ENCODE measurements at regions not wholly inside any gene's neighbourhood (a gene's known extent, or its start where the extent isn't known, plus 50 kb on each side); places are given as distances from the start of the nearest gene placed in this dataset.
A peak's percentile ranks its signal among the peaks of the same experiment; 100 is the strongest.

DNA sequence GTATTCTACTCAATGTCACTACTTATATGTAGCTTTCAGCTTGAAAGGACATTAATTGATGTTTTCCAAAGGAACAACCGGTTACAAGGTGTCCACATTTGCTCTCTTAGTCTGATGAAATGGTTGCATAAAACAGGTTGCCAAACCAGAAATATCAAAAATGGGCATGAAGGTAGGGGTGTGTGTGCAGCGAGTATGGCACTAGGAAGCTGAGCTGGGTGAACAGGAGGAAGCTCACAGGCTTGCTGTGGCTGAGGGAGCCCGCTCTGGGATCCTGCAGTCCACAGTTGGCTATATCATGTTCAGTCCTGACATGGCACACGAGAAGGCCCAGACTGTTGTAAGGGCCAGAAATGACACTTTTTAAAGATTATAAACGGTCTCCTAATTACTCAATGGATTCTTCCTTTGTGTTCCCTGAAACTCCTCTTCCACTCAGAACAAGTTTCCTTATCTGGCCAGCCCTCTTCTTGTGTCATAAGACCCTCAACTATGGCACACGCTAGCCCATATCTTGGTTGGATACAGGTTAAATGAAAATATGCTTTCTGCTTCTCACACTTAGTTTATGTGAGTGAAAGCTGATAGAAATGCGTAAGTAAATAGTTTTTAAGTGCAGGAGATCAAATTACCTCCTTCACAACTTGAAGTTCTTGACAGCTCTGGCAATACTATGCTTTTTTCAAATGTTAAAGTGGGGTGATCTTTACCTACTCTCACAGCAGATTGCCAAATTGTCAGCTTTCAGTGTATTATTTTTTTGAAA, 201.5 kb downstream of the LMO4 start:
- BruUV-seq (replicated peaks): no TSS peak
- H3K4me1 ChIP-seq (ENCODE audit: insufficient read depth, low read length): no peaks in the 10 kb centered on the region
- no peaks in the 10 kb centered on the region for H3K9me2 ChIP-seq (replicated peaks; ENCODE audit: low read length)
- no peak for ATAC-seq
- H3K79me2 ChIP-seq (ENCODE audit: low read length): no peaks in the 10 kb centered on the region
- intact Hi-C loops (cut with micrococcal nuclease): no loop called here
- no peak for DNase-seq
- TF ChIP-seq EZH2 (IDR thresholded peaks at IDR 0.05; ENCODE audit: low read length, unreplicated experiment) (no peak), CTCF (conservative IDR thresholded peaks at IDR 0.05; ENCODE audit: low read depth, low read length) (no peak), EZH2phosphoT487 (IDR thresholded peaks at IDR 0.05; ENCODE audit: borderline replicate concordance, low read length) (no peak)
- no peaks in the 10 kb centered on the region for H3K36me3 ChIP-seq (ENCODE audit: low read depth, low read length)
- H4K20me1 ChIP-seq (ENCODE audit: low read length): no peaks in the 10 kb centered on the region
- CTCF ChIA-PET: no interaction called here
- H3K9ac ChIP-seq (ENCODE audit: low read length): no peak overlapping the region
- H3K9me3 ChIP-seq (ENCODE audit: low read length): no peaks in the 10 kb centered on the region
- POLR2A ChIA-PET (ENCODE audit: unreplicated experiment): no interaction called here
- no peak overlapping the region for H3K27ac ChIP-seq (ENCODE audit: low read length)
- no peak overlapping the region for H3K4me3 ChIP-seq (ENCODE audit: low read length)
- no peak overlapping the region for H3K4me2 ChIP-seq (ENCODE audit: low read length)
- H2AFZ ChIP-seq (ENCODE audit: low read length): no peak overlapping the region
- no peaks in the 10 kb centered on the region for H3K27me3 ChIP-seq (ENCODE audit: low read length)
- H3F3A ChIP-seq (ENCODE audit: low read length, unreplicated experiment): no peaks in the 10 kb centered on the region

DNA sequence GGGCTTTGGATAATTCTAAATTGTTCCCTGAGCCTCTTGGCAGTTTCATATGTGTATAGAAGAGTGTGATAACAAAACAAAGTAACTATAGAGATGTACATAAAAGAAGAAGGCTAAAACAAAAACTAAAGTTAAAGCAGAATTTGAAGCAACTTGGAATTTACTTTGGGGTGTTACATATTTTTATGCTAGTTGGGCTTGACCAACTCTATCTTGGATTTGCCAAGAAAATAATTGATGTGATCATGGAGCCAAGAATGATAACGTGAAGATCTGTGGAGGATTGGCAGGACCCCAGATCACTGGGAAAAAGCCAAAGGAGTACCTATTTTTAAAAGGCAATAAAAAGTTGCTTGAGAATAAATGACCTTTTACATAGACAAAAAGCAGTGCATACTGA, 206.9 kb downstream of the LMO4 start:
- H3K4me1 ChIP-seq (ENCODE audit: insufficient read depth, low read length): peaks cover 11% of the 10 kb centered on the region
- BruUV-seq (replicated peaks): no TSS peak
- no peak for TF ChIP-seq EZH2phosphoT487 (IDR thresholded peaks at IDR 0.05; ENCODE audit: borderline replicate concordance, low read length)
- no peak for TF ChIP-seq EZH2 (IDR thresholded peaks at IDR 0.05; ENCODE audit: low read length, unreplicated experiment)
- no peak for TF ChIP-seq CTCF (conservative IDR thresholded peaks at IDR 0.05; ENCODE audit: low read depth, low read length)

GRCh38 chr1:87539147-87539546, 210.5 kb downstream of the LMO4 start:
- ChIA-PET POLR2A (ENCODE audit: unreplicated experiment) (no interaction called here), CTCF (no interaction called here)
- no TSS peak for BruUV-seq (replicated peaks)
- Histone ChIP-seq H4K20me1 (ENCODE audit: low read length) (no peaks in the 10 kb centered on the region), H3F3A (ENCODE audit: low read length, unreplicated experiment) (no peaks in the 10 kb centered on the region), H3K9me2 (replicated peaks; ENCODE audit: low read length) (no peaks in the 10 kb centered on the region), H3K79me2 (ENCODE audit: low read length) (no peaks in the 10 kb centered on the region), H3K9me3 (ENCODE audit: low read length) (peaks cover 8% of the 10 kb centered on the region), H3K4me2 (ENCODE audit: low read length) (peak overlapping the region; percentile 9), H3K9ac (ENCODE audit: low read length) (no peak overlapping the region), H3K27ac (ENCODE audit: low read length) (no peak overlapping the region), H3K36me3 (ENCODE audit: low read depth, low read length) (no peaks in the 10 kb centered on the region), H2AFZ (ENCODE audit: low read length) (0 out of 2 replicates have a peak overlapping the region, but pooled peaks have one; percentile 14), H3K4me1 (ENCODE audit: insufficient read depth, low read length) (peaks cover 11% of the 10 kb centered on the region), H3K27me3 (ENCODE audit: low read length) (no peaks in the 10 kb centered on the region), H3K4me3 (ENCODE audit: low read length) (no peak overlapping the region)
- ATAC-seq: peak; percentile 50
- DNase-seq: peak; percentile 56
- intact Hi-C loops (cut with micrococcal nuclease): no loop called here
- no peak for TF ChIP-seq EZH2 (IDR thresholded peaks at IDR 0.05; ENCODE audit: low read length, unreplicated experiment)
- no peak for TF ChIP-seq CTCF (conservative IDR thresholded peaks at IDR 0.05; ENCODE audit: low read depth, low read length)
- TF ChIP-seq EZH2phosphoT487 (IDR thresholded peaks at IDR 0.05; ENCODE audit: borderline replicate concordance, low read length): no peak

More for the DNA sequence above, 206.9 kb downstream of the LMO4 start:
- no peaks in the 10 kb centered on the region for H3K36me3 ChIP-seq (ENCODE audit: low read depth, low read length)
- DNase-seq: no peak
- no peak overlapping the region for H3K4me2 ChIP-seq (ENCODE audit: low read length)
- H3K9me3 ChIP-seq (ENCODE audit: low read length): no peaks in the 10 kb centered on the region
- ATAC-seq: no peak
- no peaks in the 10 kb centered on the region for H3K27me3 ChIP-seq (ENCODE audit: low read length)
- no peak overlapping the region for H2AFZ ChIP-seq (ENCODE audit: low read length)
- no peak overlapping the region for H3K9ac ChIP-seq (ENCODE audit: low read length)
- no peaks in the 10 kb centered on the region for H4K20me1 ChIP-seq (ENCODE audit: low read length)
- H3K9me2 ChIP-seq (replicated peaks; ENCODE audit: low read length): no peaks in the 10 kb centered on the region
- intact Hi-C loops (cut with micrococcal nuclease): no loop called here
- no peak overlapping the region for H3K27ac ChIP-seq (ENCODE audit: low read length)
- no peaks in the 10 kb centered on the region for H3K79me2 ChIP-seq (ENCODE audit: low read length)
- POLR2A ChIA-PET (ENCODE audit: unreplicated experiment): no interaction called here
- no peak overlapping the region for H3K4me3 ChIP-seq (ENCODE audit: low read length)
- H3F3A ChIP-seq (ENCODE audit: low read length, unreplicated experiment): no peaks in the 10 kb centered on the region
- CTCF ChIA-PET: no interaction called here

All from PC-3 (cell line).